ENCODE measurements at regions not wholly inside any gene's neighbourhood (a gene's known extent, or its start where the extent isn't known, plus 50 kb on each side); places are given as distances from the start of the nearest gene placed in this dataset.

- Histone ChIP-seq H3K27ac (ENCODE audit: low read length in 2 of 2) (no peak overlapping the region), H3K4me2 (replicated peaks; ENCODE audit: low read depth, low read length, poor library complexity, severe bottlenecking) (no peak overlapping the region), H4K20me1 (ENCODE audit: control insufficient read depth, insufficient read depth, low read length, poor library complexity, severe bottlenecking) (no peaks in the 10 kb centered on the region), H3K9ac (ENCODE audit: low read length) (no peak overlapping the region), H3K4me3 (ENCODE audit: control extremely low read depth in 1 of 5, extremely low read depth in 1 of 5, insufficient read depth in 1 of 5, low read depth in 2 of 5, low read length in 4 of 5) (no peak overlapping the region), H3K79me2 (ENCODE audit: control insufficient read depth, insufficient read depth, low read length) (no peaks in the 10 kb centered on the region), H3K9me3 (ENCODE audit: control extremely low read depth in 1 of 3, control insufficient read depth in 2 of 3, insufficient read depth in 1 of 3, low read length in 2 of 3) (no peaks in the 10 kb centered on the region), H2AFZ (ENCODE audit: insufficient read depth, low read depth, low read length, poor library complexity, severe bottlenecking) (no peak overlapping the region), H3K4me1 (ENCODE audit: control insufficient read depth in 2 of 2, insufficient read depth in 2 of 2, low read length in 2 of 2) (no peaks in the 10 kb centered on the region), H3K36me3 (replicated peaks in 1 of 2; ENCODE audit: control extremely low read depth in 1 of 2, control insufficient read depth in 1 of 2, extremely low read depth in 1 of 2, insufficient read depth in 2 of 2, low read length in 1 of 2) (no peaks in the 10 kb centered on the region), H3K27me3 (replicated peaks in 1 of 4; ENCODE audit: control extremely low read depth in 1 of 4, control insufficient read depth in 3 of 4, insufficient read depth in 4 of 4, low read length in 3 of 4) (no peaks in the 10 kb centered on the region)
- CTCF ChIA-PET: no interaction called here
- POLR2A ChIA-PET: no interaction called here
- no peaks in the 10 kb centered on the region for H3K4me1 Mint-ChIP-seq
- intact Hi-C loops (cut with micrococcal nuclease): no loop called here
- no peak for ATAC-seq (ENCODE audit: low read depth)
- no peak overlapping the region for H3K4me3 Mint-ChIP-seq
- 86% methylated on average over 1 of the region's 1 CpG for whole genome bisulfite sequencing (ENCODE audit: insufficient coverage)
- TF ChIP-seq EZH2 (IDR thresholded peaks at IDR 0.05; ENCODE audit: borderline replicate concordance, insufficient read depth, low read depth, low read length, poor library complexity, severe bottlenecking) (no peak), CTCF (IDR thresholded peaks at IDR 0.05) (no peak)
- no peak overlapping the region for H3K27ac Mint-ChIP-seq
- DNase-seq: no peak
- H3K9me3 Mint-ChIP-seq (ENCODE audit: insufficient read depth): no peaks in the 10 kb centered on the region
- no peaks in the 10 kb centered on the region for H3K27me3 Mint-ChIP-seq
Measured at GRCh38 chr1:177744906-177745305, 225.0 kb downstream of the SEC16B start.

- TF ChIP-seq EZH2 (IDR thresholded peaks at IDR 0.05; ENCODE audit: borderline replicate concordance, insufficient read depth, low read depth, low read length, poor library complexity, severe bottlenecking) (no peak), CTCF (IDR thresholded peaks at IDR 0.05) (no peak)
- Histone ChIP-seq H4K20me1 (ENCODE audit: control insufficient read depth, insufficient read depth, low read length, poor library complexity, severe bottlenecking) (no peaks in the 10 kb centered on the region), H3K27me3 (replicated peaks in 1 of 4; ENCODE audit: control extremely low read depth in 1 of 4, control insufficient read depth in 3 of 4, insufficient read depth in 4 of 4, low read length in 3 of 4) (no peaks in the 10 kb centered on the region), H2AFZ (ENCODE audit: insufficient read depth, low read depth, low read length, poor library complexity, severe bottlenecking) (no peak overlapping the region), H3K79me2 (ENCODE audit: control insufficient read depth, insufficient read depth, low read length) (no peaks in the 10 kb centered on the region), H3K36me3 (replicated peaks in 1 of 2; ENCODE audit: control extremely low read depth in 1 of 2, control insufficient read depth in 1 of 2, extremely low read depth in 1 of 2, insufficient read depth in 2 of 2, low read length in 1 of 2) (no peaks in the 10 kb centered on the region), H3K4me2 (replicated peaks; ENCODE audit: low read depth, low read length, poor library complexity, severe bottlenecking) (no peak overlapping the region), H3K4me1 (ENCODE audit: control insufficient read depth in 2 of 2, insufficient read depth in 2 of 2, low read length in 2 of 2) (no peaks in the 10 kb centered on the region), H3K9me3 (ENCODE audit: control extremely low read depth in 1 of 3, control insufficient read depth in 2 of 3, insufficient read depth in 1 of 3, low read length in 2 of 3) (no peaks in the 10 kb centered on the region), H3K27ac (ENCODE audit: low read length in 2 of 2) (no peak overlapping the region), H3K9ac (ENCODE audit: low read length) (no peak overlapping the region), H3K4me3 (ENCODE audit: control extremely low read depth in 1 of 5, extremely low read depth in 1 of 5, insufficient read depth in 1 of 5, low read depth in 2 of 5, low read length in 4 of 5) (no peak overlapping the region)
- Mint-ChIP-seq H3K9me3 (ENCODE audit: insufficient read depth) (no peaks in the 10 kb centered on the region), H3K4me1 (no peaks in the 10 kb centered on the region), H3K27me3 (no peaks in the 10 kb centered on the region), H3K4me3 (no peak overlapping the region), H3K27ac (no peak overlapping the region)
- CTCF ChIA-PET: no interaction called here
- POLR2A ChIA-PET: no interaction called here
- intact Hi-C loops (cut with micrococcal nuclease): no loop called here
- no peak for DNase-seq
- no peak for ATAC-seq (ENCODE audit: low read depth)
- WGBS (ENCODE audit: insufficient coverage): no CpG with 5 or more reads among the region's 1 CpG
Measured at GRCh38 chr1:177741476-177741875, 228.4 kb downstream of the SEC16B start.

Data from B cell (primary cell).